Suprapubic skin (tissue), 4 donors: ENCODE measurements at regions not wholly inside any gene's neighbourhood (a gene's known extent, or its start where the extent isn't known, plus 50 kb on each side); places are given as distances from the start of the nearest gene placed in this dataset.

Experiments used
- POLR2A ChIP-seq, 2 donors: fragments of 450-650 bp; IDR thresholded peaks; one replicate each; pipeline ENCODE4 v1.6.1; 2017; ENCODE audit warnings: antibody characterized with exemption in 2 of 2, mild to moderate bottlenecking in 2 of 2, moderate library complexity in 2 of 2
- POLR2AphosphoS5 ChIP-seq, 3 donors: sonication (generic); formaldehyde crosslinking; IDR thresholded peaks; one replicate each; pipeline ENCODE4 v1.6.1; 2017; ENCODE audit warnings: antibody characterized with exemption in 3 of 3
- TF ChIP-seq, protein P1 (sequence below), 2 donors: fragments of 200-600 bp in 1 of 2; fragments of 450-650 bp in 1 of 2; sonication (generic) in 1 of 2; IDR thresholded peaks; one replicate each; pipeline ENCODE4 v1.5.1; 2016 to 2019; ENCODE audit warnings: antibody characterized with exemption in 2 of 2, mild to moderate bottlenecking in 1 of 2, moderate library complexity in 1 of 2

DNA sequence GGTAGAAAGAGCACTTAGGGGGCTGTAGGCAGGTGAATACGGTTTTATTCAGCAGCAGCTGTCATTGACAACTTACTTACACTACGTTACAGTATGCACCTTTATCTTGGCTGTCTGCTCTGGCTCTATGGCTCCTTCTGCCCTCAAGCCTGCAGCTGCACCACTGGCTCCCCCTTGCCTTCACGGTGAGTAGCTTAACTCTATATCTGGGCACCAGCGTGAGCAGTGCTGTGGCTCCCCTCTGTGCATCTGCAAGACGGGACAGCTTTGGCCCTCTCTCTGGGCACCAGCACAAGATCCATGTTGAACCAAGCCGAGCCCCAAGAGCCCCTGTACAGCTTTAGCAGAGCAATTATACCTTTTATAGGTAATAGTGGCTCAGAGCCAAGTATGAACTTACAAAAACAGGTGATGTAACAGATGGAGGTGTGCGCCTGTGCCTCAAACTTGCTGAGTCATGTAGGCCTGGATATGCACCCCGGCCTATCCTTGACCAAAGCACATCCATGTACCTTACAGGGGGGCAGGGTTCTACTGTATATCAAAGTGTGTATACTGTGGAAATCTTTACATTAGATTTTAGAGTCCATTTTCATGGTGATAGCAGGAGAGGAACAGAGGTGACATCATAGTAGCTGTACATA, 96.9 kb upstream of the CTSC start:
- TF ChIP-seq POLR2A (IDR thresholded peaks at IDR 0.05) (no peak), POLR2AphosphoS5 (IDR thresholded peaks at IDR 0.05) (no peak)
- TF ChIP-seq, protein P1, sequence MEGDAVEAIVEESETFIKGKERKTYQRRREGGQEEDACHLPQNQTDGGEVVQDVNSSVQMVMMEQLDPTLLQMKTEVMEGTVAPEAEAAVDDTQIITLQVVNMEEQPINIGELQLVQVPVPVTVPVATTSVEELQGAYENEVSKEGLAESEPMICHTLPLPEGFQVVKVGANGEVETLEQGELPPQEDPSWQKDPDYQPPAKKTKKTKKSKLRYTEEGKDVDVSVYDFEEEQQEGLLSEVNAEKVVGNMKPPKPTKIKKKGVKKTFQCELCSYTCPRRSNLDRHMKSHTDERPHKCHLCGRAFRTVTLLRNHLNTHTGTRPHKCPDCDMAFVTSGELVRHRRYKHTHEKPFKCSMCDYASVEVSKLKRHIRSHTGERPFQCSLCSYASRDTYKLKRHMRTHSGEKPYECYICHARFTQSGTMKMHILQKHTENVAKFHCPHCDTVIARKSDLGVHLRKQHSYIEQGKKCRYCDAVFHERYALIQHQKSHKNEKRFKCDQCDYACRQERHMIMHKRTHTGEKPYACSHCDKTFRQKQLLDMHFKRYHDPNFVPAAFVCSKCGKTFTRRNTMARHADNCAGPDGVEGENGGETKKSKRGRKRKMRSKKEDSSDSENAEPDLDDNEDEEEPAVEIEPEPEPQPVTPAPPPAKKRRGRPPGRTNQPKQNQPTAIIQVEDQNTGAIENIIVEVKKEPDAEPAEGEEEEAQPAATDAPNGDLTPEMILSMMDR (IDR thresholded peaks at IDR 0.05): no peak
